ENCODE measurements at regions not wholly inside any gene's neighbourhood (a gene's known extent, or its start where the extent isn't known, plus 50 kb on each side); places are given as distances from the start of the nearest gene placed in this dataset.

DNA sequence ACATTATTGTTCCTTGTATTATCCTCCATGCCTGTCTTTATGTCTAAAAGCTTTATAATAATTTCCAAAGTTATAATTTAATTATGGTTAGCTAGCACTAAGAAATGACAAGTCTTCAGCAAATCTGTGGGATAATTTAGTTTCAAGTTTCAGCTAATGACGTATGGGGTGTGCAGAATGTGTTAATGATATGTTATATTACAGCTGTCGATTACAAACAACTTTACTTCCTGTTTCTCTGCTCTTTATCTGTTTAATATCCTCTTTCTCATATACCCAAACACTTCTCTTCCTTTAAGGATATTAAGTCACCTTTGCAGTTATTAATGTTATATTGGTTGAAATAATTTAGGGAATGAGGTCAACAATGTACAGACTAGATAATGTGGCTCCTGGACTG lies 161.8 kb downstream of the CASP12 start:
- TF ChIP-seq, protein P1, sequence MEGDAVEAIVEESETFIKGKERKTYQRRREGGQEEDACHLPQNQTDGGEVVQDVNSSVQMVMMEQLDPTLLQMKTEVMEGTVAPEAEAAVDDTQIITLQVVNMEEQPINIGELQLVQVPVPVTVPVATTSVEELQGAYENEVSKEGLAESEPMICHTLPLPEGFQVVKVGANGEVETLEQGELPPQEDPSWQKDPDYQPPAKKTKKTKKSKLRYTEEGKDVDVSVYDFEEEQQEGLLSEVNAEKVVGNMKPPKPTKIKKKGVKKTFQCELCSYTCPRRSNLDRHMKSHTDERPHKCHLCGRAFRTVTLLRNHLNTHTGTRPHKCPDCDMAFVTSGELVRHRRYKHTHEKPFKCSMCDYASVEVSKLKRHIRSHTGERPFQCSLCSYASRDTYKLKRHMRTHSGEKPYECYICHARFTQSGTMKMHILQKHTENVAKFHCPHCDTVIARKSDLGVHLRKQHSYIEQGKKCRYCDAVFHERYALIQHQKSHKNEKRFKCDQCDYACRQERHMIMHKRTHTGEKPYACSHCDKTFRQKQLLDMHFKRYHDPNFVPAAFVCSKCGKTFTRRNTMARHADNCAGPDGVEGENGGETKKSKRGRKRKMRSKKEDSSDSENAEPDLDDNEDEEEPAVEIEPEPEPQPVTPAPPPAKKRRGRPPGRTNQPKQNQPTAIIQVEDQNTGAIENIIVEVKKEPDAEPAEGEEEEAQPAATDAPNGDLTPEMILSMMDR (conservative IDR thresholded peaks at IDR 0.05; ENCODE audit: low read length) = no peak
- DNase-seq (ENCODE audit: low read depth) = no peak
- no peak overlapping the region for H3K4me3 ChIP-seq (ENCODE audit: low read length)

DNA sequence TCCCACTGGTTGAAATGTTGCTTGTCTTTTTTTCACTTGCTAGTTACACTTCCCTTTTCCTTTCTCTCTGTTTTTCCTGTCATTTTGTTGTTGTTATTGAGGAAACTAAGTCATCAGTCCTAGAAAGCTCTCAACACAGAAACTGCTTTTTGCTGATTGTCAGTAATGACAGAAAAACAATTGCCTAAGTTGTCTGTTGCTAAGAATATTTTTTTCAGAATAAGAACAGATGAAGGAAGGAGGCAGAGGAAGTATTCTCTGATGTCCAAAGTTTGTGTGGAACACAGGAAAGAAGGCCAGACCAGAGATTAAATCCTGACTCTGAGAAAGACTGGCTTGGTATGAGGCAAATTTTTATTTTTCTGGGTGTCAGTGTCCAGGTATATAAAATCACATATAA lies 163.3 kb downstream of the CASP12 start:
- H3K4me3 ChIP-seq (ENCODE audit: low read length) = no peak overlapping the region
- no peak for DNase-seq (ENCODE audit: low read depth)
- TF ChIP-seq, protein P1 (conservative IDR thresholded peaks at IDR 0.05; ENCODE audit: low read length) = no peak

DNA sequence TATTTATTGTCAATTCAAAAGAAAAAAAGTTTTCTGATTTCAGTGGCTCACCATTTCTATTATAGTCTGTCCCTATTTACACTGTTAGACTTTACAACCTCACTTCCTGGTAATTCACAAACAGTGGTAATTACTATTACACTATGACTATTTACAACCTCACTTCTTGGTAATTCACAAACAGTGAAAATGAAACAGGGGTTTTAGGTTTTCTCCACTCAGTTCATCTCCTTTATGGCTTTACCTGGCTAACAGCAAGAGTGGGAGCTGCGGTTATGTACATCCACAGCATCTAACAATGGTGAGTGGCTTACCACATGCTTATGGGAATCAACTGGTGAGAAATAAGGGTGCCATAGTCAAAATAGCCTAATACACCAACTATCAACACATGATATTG lies 166.4 kb downstream of the CASP12 start:
- TF ChIP-seq, protein P1 (conservative IDR thresholded peaks at IDR 0.05; ENCODE audit: low read length) = no peak
- no peak for DNase-seq (ENCODE audit: low read depth)
- H3K4me3 ChIP-seq (ENCODE audit: low read length) = no peak overlapping the region

DNA sequence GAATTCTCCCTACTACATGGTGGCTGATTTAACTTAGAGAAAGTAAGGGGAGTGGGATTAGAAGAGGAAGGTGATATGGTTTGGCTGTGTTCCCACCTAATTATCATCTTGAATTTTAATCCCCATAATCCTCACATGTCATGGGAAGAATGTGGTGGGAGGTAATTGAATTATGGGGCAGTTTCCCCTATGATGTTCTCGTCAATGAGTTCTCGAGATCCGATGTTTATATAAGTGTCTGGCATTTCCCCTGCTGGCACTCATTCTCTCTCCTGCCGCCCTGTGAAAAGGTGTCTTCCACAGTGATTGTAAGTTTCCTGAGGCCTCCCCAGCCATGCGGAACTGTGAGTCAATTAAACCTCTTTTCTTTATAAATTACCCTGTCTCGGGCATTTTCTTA lies 169.3 kb downstream of the CASP12 start:
- no peak for DNase-seq (ENCODE audit: low read depth)
- H3K4me3 ChIP-seq (ENCODE audit: low read length) = no peak overlapping the region
- TF ChIP-seq, protein P1 (conservative IDR thresholded peaks at IDR 0.05; ENCODE audit: low read length) = no peak

DNA sequence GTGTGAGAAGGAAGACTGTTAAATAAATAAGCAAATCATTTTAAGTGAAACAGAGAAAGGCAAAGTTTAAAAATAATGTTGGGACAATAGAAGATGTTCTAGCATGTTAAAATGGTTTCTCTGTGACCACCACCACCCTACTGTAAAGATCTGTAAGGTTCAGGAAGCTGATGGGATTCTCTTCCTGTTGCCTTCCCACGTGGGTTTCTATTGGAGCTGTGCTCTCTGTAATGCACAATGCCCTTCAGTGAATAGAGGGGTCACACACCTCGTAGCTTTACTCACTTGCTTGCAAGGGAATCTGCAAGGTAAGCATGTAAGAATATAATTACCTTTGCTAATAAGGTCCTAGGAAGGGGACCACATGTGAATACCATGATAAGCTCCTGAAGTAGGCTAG lies 170.5 kb downstream of the CASP12 start:
- no peak overlapping the region for H3K4me3 ChIP-seq (ENCODE audit: low read length)
- no peak for DNase-seq (ENCODE audit: low read depth)
- TF ChIP-seq, protein P1 (conservative IDR thresholded peaks at IDR 0.05; ENCODE audit: low read length) = no peak

DNA sequence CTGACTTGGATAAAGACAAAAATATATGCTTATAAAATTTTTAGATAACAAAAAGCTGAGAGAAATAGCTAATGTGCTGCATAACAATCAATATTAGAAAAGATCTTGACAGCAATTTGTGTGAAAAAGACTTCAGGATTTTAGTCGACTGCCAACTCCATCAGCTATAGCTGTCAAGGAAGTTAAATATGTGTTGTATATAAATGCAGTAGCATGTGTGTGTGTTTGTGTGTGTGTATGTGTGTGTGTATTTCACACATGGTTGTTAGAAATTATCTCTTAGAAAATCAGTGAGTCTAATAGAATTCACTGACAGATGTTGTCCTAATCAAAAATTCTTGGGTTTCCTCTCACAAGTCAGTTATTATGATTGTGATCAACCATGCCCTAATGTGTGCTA lies 171.2 kb downstream of the CASP12 start:
- no peak overlapping the region for H3K4me3 ChIP-seq (ENCODE audit: low read length)
- no peak for DNase-seq (ENCODE audit: low read depth)

DNA sequence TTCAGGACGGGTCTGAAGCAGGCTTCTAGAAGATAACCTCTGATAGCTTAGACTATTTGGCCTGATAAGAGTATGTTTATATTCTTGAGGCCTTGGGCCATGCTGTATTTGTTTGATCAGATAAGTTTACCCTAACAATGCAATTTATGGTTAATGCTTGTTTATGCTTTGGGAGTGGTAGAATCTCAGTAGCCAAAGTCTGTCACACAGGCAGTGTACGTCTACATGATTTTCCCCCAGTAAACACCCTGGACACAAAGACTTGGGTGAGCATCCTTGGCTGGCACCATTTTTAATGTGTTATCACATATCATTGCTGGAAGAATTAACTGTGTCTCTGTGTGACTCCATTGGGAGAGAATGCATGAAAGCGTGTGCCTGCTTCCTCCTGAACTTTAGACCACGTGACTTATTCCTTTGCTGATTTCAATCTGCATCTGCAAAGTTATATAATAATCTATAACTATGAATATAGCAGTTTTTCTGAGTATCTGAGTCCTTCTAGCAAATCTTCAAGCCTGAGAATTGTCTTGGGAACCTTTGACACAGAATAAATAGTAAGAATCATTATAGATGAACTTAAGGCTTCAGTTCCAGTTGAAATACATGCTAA lies 172.4 kb downstream of the CASP12 start:
- H3K4me3 ChIP-seq (ENCODE audit: low read length) = no peak overlapping the region
- TF ChIP-seq, protein P1 (conservative IDR thresholded peaks at IDR 0.05; ENCODE audit: low read length) = no peak
- DNase-seq (ENCODE audit: low read depth) = no peak

More for the DNA sequence above, 171.2 kb downstream of the CASP12 start:
- TF ChIP-seq, protein P1 (conservative IDR thresholded peaks at IDR 0.05; ENCODE audit: low read length) = no peak

All from AG10803 (cell line).